ENCODE measurements at regions not wholly inside any gene's neighbourhood (a gene's known extent, or its start where the extent isn't known, plus 50 kb on each side); places are given as distances from the start of the nearest gene placed in this dataset.

- TF ChIP-seq CTCF (IDR thresholded peaks at IDR 0.05): no peak
- no peak for TF ChIP-seq POLR2AphosphoS5 (IDR thresholded peaks at IDR 0.05)
- no peak for TF ChIP-seq POLR2A (IDR thresholded peaks at IDR 0.05)
Observed at GRCh38 chr4:57475424-57475823, 365.2 kb upstream of the IGFBP7 start.
